Kidney epithelial cell (primary cell): ENCODE measurements at regions not wholly inside any gene's neighbourhood (a gene's known extent, or its start where the extent isn't known, plus 50 kb on each side); places are given as distances from the start of the nearest gene placed in this dataset.

Experiments used
- DNase-seq: peaks from one replicate; pipeline ENCODE4 v3.0.0-alpha.2; 2010; ENCODE audit warnings: low read depth
- H3K27me3 ChIP-seq: 2 replicates; pipeline ENCODE4 v1.6.0; 2011; ENCODE audit warnings: low read length; ENCODE audit not compliant: control insufficient read depth, insufficient read depth
- H3K36me3 ChIP-seq: 2 replicates; pipeline ENCODE4 v1.5.1; 2011; ENCODE audit warnings: low read length; ENCODE audit not compliant: control insufficient read depth, insufficient read depth
- H3K4me3 ChIP-seq: 2 replicates; pipeline ENCODE4 v1.5.1; 2011; ENCODE audit warnings: low read depth, mild to moderate bottlenecking, control low read depth, low read length
- CTCF ChIP-seq: IDR thresholded peaks from 2 replicates; pipeline ENCODE4 v1.5.1; 2011; ENCODE audit warnings: mild to moderate bottlenecking, moderate library complexity, low read length, control low read depth, inconsistent platforms; ENCODE audit not compliant: insufficient read depth, poor library complexity, severe bottlenecking

GRCh38 chr4:128579154-128579853 is 230.2 kb upstream of the JADE1 start:
- no peak overlapping the region for H3K4me3 ChIP-seq
- TF ChIP-seq CTCF: no peak
- H3K27me3 ChIP-seq: no peaks in the 10 kb centered on the region
- no peak for DNase-seq
- H3K36me3 ChIP-seq: no peaks in the 10 kb centered on the region

GRCh38 chr4:128574706-128575105 is 234.8 kb upstream of the JADE1 start:
- TF ChIP-seq CTCF: peak; percentile 72
- no peaks in the 10 kb centered on the region for H3K36me3 ChIP-seq
- peak; percentile 38 for DNase-seq
- H3K4me3 ChIP-seq: no peak overlapping the region
- H3K27me3 ChIP-seq: no peaks in the 10 kb centered on the region

GRCh38 chr4:128573781-128574508 is 235.6 kb upstream of the JADE1 start:
- DNase-seq: peak; percentile 93
- TF ChIP-seq CTCF: no peak
- no peaks in the 10 kb centered on the region for H3K36me3 ChIP-seq
- no peak overlapping the region for H3K4me3 ChIP-seq
- H3K27me3 ChIP-seq: no peaks in the 10 kb centered on the region

GRCh38 chr4:128572778-128573241 is 236.7 kb upstream of the JADE1 start:
- Histone ChIP-seq H3K36me3 (no peaks in the 10 kb centered on the region), H3K4me3 (no peak overlapping the region), H3K27me3 (no peaks in the 10 kb centered on the region)
- no peak for DNase-seq
- no peak for TF ChIP-seq CTCF

GRCh38 chr4:128571747-128572146 is 237.8 kb upstream of the JADE1 start:
- Histone ChIP-seq H3K36me3 (no peaks in the 10 kb centered on the region), H3K27me3 (no peaks in the 10 kb centered on the region), H3K4me3 (no peak overlapping the region)
- no peak for TF ChIP-seq CTCF
- peak; percentile 88 for DNase-seq
